Spleen (tissue), 7 donors: ENCODE measurements at regions not wholly inside any gene's neighbourhood (a gene's known extent, or its start where the extent isn't known, plus 50 kb on each side); places are given as distances from the start of the nearest gene placed in this dataset.

ENCODE experiments used
- CTCF ChIP-seq, 11 experiments: fragments of 200-600 bp in 7 of 11; fragments of 450-650 bp in 4 of 11; sonication (generic) in 4 of 11; IDR thresholded peaks in 8 of 11; conservative IDR thresholded peaks in 3 of 11; 1 replicate in 7 of 11; 2 replicates in 4 of 11; pipeline versions ENCODE4 v1.4.0 to v1.8.0; 2016 to 2021; ENCODE audit warnings: antibody characterized with exemption in 11 of 11, inconsistent platforms in 4 of 11, mild to moderate bottlenecking in 1 of 11
- POLR2AphosphoS5 ChIP-seq, 3 donors: sonication (generic); formaldehyde crosslinking; IDR thresholded peaks; one replicate each; pipeline ENCODE4 v1.5.1; 2017; ENCODE audit warnings: antibody characterized with exemption in 3 of 3
- donor health status: DM: no; HTN: no; CAD: no; lungs with moderate emphysema.
- donor health status: DM: no; HTN: no; CAD: no.
- donor health status: DM: no; HTN: no; CAD: no.

GRCh38 chr4:33470805-33471204 is 2750.6 kb downstream of the PCDH7 start:
- TF ChIP-seq POLR2AphosphoS5 (IDR thresholded peaks at IDR 0.05) = no peak
- TF ChIP-seq CTCF (IDR thresholded peaks at IDR 0.05 in 8 of 11, conservative IDR thresholded peaks at IDR 0.05 in 3 of 11) = no peak
